ENCODE measurements at regions not wholly inside any gene's neighbourhood (a gene's known extent, or its start where the extent isn't known, plus 50 kb on each side); places are given as distances from the start of the nearest gene placed in this dataset.

GRCh38 chr9:3746296-3747275 lies 220.8 kb upstream of the RFX3 start:
- TF ChIP-seq FOXM1 (IDR thresholded peaks at IDR 0.05; ENCODE audit: borderline replicate concordance, low read depth): peak; percentile 82
- peak; percentile 89 for TF ChIP-seq TEAD4 (IDR thresholded peaks at IDR 0.05)
- no peak for TF ChIP-seq EGR1 (IDR thresholded peaks at IDR 0.05)
- TF ChIP-seq YY1 (IDR thresholded peaks at IDR 0.05; ENCODE audit: low read depth): no peak
- TF ChIP-seq NFIC (IDR thresholded peaks at IDR 0.05): peak; percentile 62
- TF ChIP-seq, protein P1, sequence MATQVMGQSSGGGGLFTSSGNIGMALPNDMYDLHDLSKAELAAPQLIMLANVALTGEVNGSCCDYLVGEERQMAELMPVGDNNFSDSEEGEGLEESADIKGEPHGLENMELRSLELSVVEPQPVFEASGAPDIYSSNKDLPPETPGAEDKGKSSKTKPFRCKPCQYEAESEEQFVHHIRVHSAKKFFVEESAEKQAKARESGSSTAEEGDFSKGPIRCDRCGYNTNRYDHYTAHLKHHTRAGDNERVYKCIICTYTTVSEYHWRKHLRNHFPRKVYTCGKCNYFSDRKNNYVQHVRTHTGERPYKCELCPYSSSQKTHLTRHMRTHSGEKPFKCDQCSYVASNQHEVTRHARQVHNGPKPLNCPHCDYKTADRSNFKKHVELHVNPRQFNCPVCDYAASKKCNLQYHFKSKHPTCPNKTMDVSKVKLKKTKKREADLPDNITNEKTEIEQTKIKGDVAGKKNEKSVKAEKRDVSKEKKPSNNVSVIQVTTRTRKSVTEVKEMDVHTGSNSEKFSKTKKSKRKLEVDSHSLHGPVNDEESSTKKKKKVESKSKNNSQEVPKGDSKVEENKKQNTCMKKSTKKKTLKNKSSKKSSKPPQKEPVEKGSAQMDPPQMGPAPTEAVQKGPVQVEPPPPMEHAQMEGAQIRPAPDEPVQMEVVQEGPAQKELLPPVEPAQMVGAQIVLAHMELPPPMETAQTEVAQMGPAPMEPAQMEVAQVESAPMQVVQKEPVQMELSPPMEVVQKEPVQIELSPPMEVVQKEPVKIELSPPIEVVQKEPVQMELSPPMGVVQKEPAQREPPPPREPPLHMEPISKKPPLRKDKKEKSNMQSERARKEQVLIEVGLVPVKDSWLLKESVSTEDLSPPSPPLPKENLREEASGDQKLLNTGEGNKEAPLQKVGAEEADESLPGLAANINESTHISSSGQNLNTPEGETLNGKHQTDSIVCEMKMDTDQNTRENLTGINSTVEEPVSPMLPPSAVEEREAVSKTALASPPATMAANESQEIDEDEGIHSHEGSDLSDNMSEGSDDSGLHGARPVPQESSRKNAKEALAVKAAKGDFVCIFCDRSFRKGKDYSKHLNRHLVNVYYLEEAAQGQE (IDR thresholded peaks at IDR 0.05; ENCODE audit: low read depth): no peak
- TF ChIP-seq CREB1 (IDR thresholded peaks at IDR 0.05; ENCODE audit: low read depth): no peak
- 0 out of 2 replicates have a peak, but pooled peaks have one; percentile 31 for TF ChIP-seq CEBPB (IDR thresholded peaks at IDR 0.05)
- peak; percentile 81 for TF ChIP-seq TCF12 (IDR thresholded peaks at IDR 0.05; ENCODE audit: low read depth)
- TF ChIP-seq ZBTB7A (IDR thresholded peaks at IDR 0.05; ENCODE audit: low read depth): no peak
- TF ChIP-seq EP300 (IDR thresholded peaks at IDR 0.05; ENCODE audit: borderline replicate concordance): peak; percentile 81; the same call in 1 of the 2 replicates

DNA sequence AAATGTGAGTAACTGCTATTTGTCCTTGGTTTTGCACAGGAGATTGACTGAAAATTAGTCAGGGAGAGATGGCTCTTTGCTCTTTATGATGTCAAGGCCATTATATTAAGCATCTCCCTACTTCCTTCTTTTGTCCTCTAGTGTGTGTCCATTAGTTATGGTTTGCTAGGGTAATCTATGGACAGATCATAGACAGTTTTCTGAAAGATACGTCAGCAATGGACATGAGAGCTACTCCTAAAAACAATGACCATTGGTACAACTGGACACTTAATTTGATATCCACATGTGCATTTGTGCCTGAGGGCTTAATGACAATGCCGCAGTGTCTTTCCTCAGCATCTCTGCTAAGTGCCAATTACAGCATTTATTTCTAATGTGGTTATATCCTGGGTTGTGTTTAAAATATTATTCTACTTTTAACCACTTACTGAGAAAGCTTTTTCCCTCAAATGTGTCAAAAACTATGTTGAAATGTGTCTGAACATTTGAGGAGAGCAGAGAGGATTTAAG lies 218.2 kb upstream of the RFX3 start:
- TF ChIP-seq EP300 (IDR thresholded peaks at IDR 0.05; ENCODE audit: borderline replicate concordance) (no peak), NFIC (IDR thresholded peaks at IDR 0.05) (no peak), EGR1 (IDR thresholded peaks at IDR 0.05) (no peak), TAF1 (IDR thresholded peaks at IDR 0.05; ENCODE audit: low read depth) (no peak), CEBPB (IDR thresholded peaks at IDR 0.05) (no peak), CREB1 (IDR thresholded peaks at IDR 0.05; ENCODE audit: low read depth) (no peak)
- TF ChIP-seq, protein P1 (IDR thresholded peaks at IDR 0.05; ENCODE audit: low read depth): no peak
- TF ChIP-seq, protein P2, sequence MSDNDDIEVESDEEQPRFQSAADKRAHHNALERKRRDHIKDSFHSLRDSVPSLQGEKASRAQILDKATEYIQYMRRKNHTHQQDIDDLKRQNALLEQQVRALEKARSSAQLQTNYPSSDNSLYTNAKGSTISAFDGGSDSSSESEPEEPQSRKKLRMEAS (IDR thresholded peaks at IDR 0.05): no peak

DNA sequence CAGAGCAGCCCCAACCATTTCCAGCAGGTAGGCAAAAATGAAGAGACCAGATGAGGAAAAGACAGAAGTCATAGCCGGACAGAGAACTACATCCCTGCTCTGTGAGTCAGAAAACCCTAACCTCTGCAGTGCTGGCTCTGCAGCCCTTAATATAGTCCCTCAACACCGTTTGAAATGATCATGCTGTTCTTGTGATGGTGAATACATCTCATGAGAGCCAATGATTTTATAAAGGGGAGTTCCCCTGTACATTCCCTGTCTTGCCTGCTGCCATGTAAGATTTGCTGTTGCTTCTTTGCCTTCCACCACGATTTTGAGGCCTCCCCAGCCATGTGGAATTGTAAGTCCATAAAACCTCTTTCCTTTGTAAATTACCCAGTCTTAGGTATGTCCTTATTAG lies 216.8 kb upstream of the RFX3 start:
- TF ChIP-seq YY1 (IDR thresholded peaks at IDR 0.05; ENCODE audit: low read depth) (no peak), TCF12 (IDR thresholded peaks at IDR 0.05; ENCODE audit: low read depth) (no peak), ZBTB7A (IDR thresholded peaks at IDR 0.05; ENCODE audit: low read depth) (no peak)
- TF ChIP-seq, protein P1 (IDR thresholded peaks at IDR 0.05; ENCODE audit: low read depth): no peak
- TF ChIP-seq, protein P2 (IDR thresholded peaks at IDR 0.05): no peak

GRCh38 chr9:3741729-3742128 lies 215.9 kb upstream of the RFX3 start:
- no peak for TF ChIP-seq EGR1 (IDR thresholded peaks at IDR 0.05)
- peak; percentile 72 for TF ChIP-seq TEAD4 (IDR thresholded peaks at IDR 0.05)
- TF ChIP-seq FOXM1 (IDR thresholded peaks at IDR 0.05; ENCODE audit: borderline replicate concordance, low read depth): peak; percentile 49; the same call in 1 of the 2 replicates
- TF ChIP-seq YY1 (IDR thresholded peaks at IDR 0.05; ENCODE audit: low read depth): no peak
- TF ChIP-seq ZBTB7A (IDR thresholded peaks at IDR 0.05; ENCODE audit: low read depth): no peak
- TF ChIP-seq EP300 (IDR thresholded peaks at IDR 0.05; ENCODE audit: borderline replicate concordance): peak; percentile 80; the same call in 1 of the 2 replicates
- TF ChIP-seq TCF12 (IDR thresholded peaks at IDR 0.05; ENCODE audit: low read depth): 0 out of 2 replicates have a peak, but pooled peaks have one; percentile 64

- TF ChIP-seq EP300 (IDR thresholded peaks at IDR 0.05; ENCODE audit: borderline replicate concordance) (peak; percentile 50; the same call in 1 of the 2 replicates), TAF1 (IDR thresholded peaks at IDR 0.05; ENCODE audit: low read depth) (no peak), NFIC (IDR thresholded peaks at IDR 0.05) (peak; percentile 56; the same call in 1 of the 2 replicates), CEBPB (IDR thresholded peaks at IDR 0.05) (peak; percentile 58; the same call in 1 of the 2 replicates), TCF12 (IDR thresholded peaks at IDR 0.05; ENCODE audit: low read depth) (peak; percentile 63), TEAD4 (IDR thresholded peaks at IDR 0.05) (peak; percentile 90), FOXM1 (IDR thresholded peaks at IDR 0.05; ENCODE audit: borderline replicate concordance, low read depth) (no peak)
- TF ChIP-seq, protein P2 (IDR thresholded peaks at IDR 0.05): 0 out of 2 replicates have a peak, but pooled peaks have one; percentile 17
Measured at GRCh38 chr9:3740690-3741419, 215.1 kb upstream of the RFX3 start.

All from Ishikawa (cell line).